K562 (cell line): ENCODE measurements at regions not wholly inside any gene's neighbourhood (a gene's known extent, or its start where the extent isn't known, plus 50 kb on each side); places are given as distances from the start of the nearest gene placed in this dataset.

Source experiments
- ATAC-seq: fragments of 200-7000 bp; cut with Tn5 transposase; 3 replicates; pipeline ENCODE4 v1.9.1; 2020; ENCODE audit warnings: moderate library complexity
- BruUV-seq: library from RNA; stranded (reverse); fragments of 400-500 nt; replicated peaks from 2 replicates; lab custom pipeline; 2021; lab: Mats Ljungman, UMichigan
- CTCF ChIA-PET: fragments of 300-600 bp; formaldehyde crosslinking; extraction: SDS; loops from one replicate; lab custom pipeline; 2021; ENCODE audit warnings: low intra/inter-chr PET ratio; lab: Yijun Ruan, JAX
- POLR2A ChIA-PET: fragments of 300-600, 350-650 bp; sonication (Branson Sonifier 250); formaldehyde crosslinking; extraction: SDS; loops from one replicate; lab custom pipeline; 2021; ENCODE audit warnings: antibody characterized with exemption, inconsistent platforms; lab: Yijun Ruan, JAX
- DNase-seq, 4 experiments: peaks; one replicate each; pipeline versions ENCODE4 v3.0.0 to v3.0.0-alpha.2; 2011 to 2018; ENCODE audit warnings: low spot score in 3 of 4, mixed read lengths in 3 of 4; ENCODE audit errors: extremely low read depth in 1 of 4
- FAIRE-seq: peaks from 2 replicates; lab custom pipeline; 2011; peaks lifted over from hg19 to GRCh38; lab: Jason Lieb, UNC
- H2AFZ ChIP-seq: 2 replicates; pipeline ENCODE4 v1.6.0; 2011; ENCODE audit warnings: low read depth, low read length, control low read depth, inconsistent platforms
- H3K27ac ChIP-seq: fragments of 200-600 bp; 3 replicates; pipeline ENCODE4 v1.8.0; 2011; ENCODE audit warnings: low read depth, mild to moderate bottlenecking, control low read depth, inconsistent platforms, low read length, moderate library complexity, mixed read lengths; ENCODE audit errors: extremely low read depth
- H3K27me3 ChIP-seq, 2 experiments: fragments of 300-600 bp in 1 of 2; 2 replicates in 1 of 2; 3 replicates in 1 of 2; pipeline versions ENCODE4 v1.6.0 to v1.8.0; 2011; ENCODE audit warnings: inconsistent platforms in 2 of 2, low read length in 2 of 2, mild to moderate bottlenecking in 1 of 2, mixed read lengths in 1 of 2, moderate library complexity in 1 of 2; ENCODE audit not compliant: control insufficient read depth in 2 of 2, insufficient read depth in 2 of 2
- H3K36me3 ChIP-seq: fragments of 300-600 bp; 3 replicates; pipeline ENCODE4 v1.8.0; 2011; ENCODE audit warnings: mild to moderate bottlenecking, low read length, inconsistent platforms; ENCODE audit not compliant: control insufficient read depth, insufficient read depth
- H3K4me1 ChIP-seq, 2 experiments: fragments of 200-600 bp in 1 of 2; replicated peaks in 1 of 2; 2 replicates in 1 of 2; 3 replicates in 1 of 2; pipeline versions ENCODE4 v1.5.1 to v1.8.0; 2011; ENCODE audit warnings: inconsistent platforms in 2 of 2, low read length in 2 of 2, mild to moderate bottlenecking in 1 of 2, mixed read lengths in 1 of 2, moderate library complexity in 1 of 2; ENCODE audit not compliant: control insufficient read depth in 2 of 2, insufficient read depth in 2 of 2
- H3K4me2 ChIP-seq: 2 replicates; pipeline ENCODE4 v1.6.1; 2011; ENCODE audit warnings: low read length, control low read depth, inconsistent platforms, mixed read lengths; ENCODE audit not compliant: insufficient read depth
- H3K4me3 ChIP-seq: fragments of 200-600 bp; sonication (generic), shearing (Covaris generic); 2 replicates; pipeline ENCODE4 v1.5.1; 2016; ENCODE audit warnings: control low read depth, inconsistent platforms
- H3K79me2 ChIP-seq: fragments of 200-600 bp; 3 replicates; pipeline ENCODE4 v1.8.0; 2011; ENCODE audit warnings: low read length, inconsistent platforms; ENCODE audit not compliant: control insufficient read depth, insufficient read depth
- H3K9ac ChIP-seq, 2 experiments: 2 replicates each; pipeline versions ENCODE4 v1.6.0 to v1.6.1; 2011; ENCODE audit warnings: low read depth in 2 of 2, low read length in 2 of 2, control low read depth in 1 of 2, inconsistent platforms in 1 of 2, mild to moderate bottlenecking in 1 of 2, mixed read lengths in 1 of 2; ENCODE audit not compliant: insufficient read depth in 1 of 2
- H3K9me1 ChIP-seq: one replicate; pipeline ENCODE4 v1.6.0; 2011; ENCODE audit warnings: inconsistent platforms, mild to moderate bottlenecking, low read length, moderate library complexity; ENCODE audit not compliant: control insufficient read depth, insufficient read depth
- H3K9me3 ChIP-seq: replicated peaks from 2 replicates; pipeline ENCODE4 v1.5.1; 2011; ENCODE audit warnings: low read depth, low read length, inconsistent platforms; ENCODE audit not compliant: control insufficient read depth, insufficient read depth
- H4K20me1 ChIP-seq: replicated peaks from 2 replicates; pipeline ENCODE4 v1.6.1; 2011; ENCODE audit warnings: low read length, inconsistent platforms, mixed read lengths; ENCODE audit not compliant: control insufficient read depth, insufficient read depth
- BRCA1 ChIP-seq, 2 experiments: fragments of 450-650 bp in 1 of 2; sonication (generic) in 1 of 2; formaldehyde crosslinking in 1 of 2; IDR thresholded peaks; 2 replicates each; pipeline versions ENCODE4 v1.5.0 to v1.6.1; 2017 to 2020; ENCODE audit warnings: mild to moderate bottlenecking in 1 of 2, missing genetic modification reagents in 1 of 2
- IRF1 ChIP-seq: sonication (generic); formaldehyde crosslinking; IDR thresholded peaks from 2 replicates; pipeline ENCODE4 v1.8.0; 2022; ENCODE audit warnings: missing genetic modification reagents, mild to moderate bottlenecking, borderline replicate concordance
- RBM34 ChIP-seq: fragments of 200-400 bp; formaldehyde crosslinking; IDR thresholded peaks from 2 replicates; pipeline ENCODE4 v1.6.1; 2018; ENCODE audit warnings: low read length, borderline replicate concordance; ENCODE audit not compliant: insufficient read depth
- ZNF197 ChIP-seq: fragments of 200-800 bp; sonication (Bioruptor generic); IDR thresholded peaks from 2 replicates; pipeline ENCODE4 v1.6.1; 2016; ENCODE audit warnings: low read depth, missing genetic modification characterization, missing compliant biosample characterization
- WGBS: fragments of 100-300 bp; shearing (Covaris generic); methylation state at CpG from one replicate; pipeline ENCODE4 v1.1.6; 2016; ENCODE audit warnings: low coverage, mixed read lengths; ENCODE audit not compliant: insufficient coverage; ENCODE audit errors: missing lambda C conversion rate; 5-methylcytosine and 5-hydroxymethylcytosine counted together
- in situ Hi-C: fragments of 300-500 bp; cut with MboI; formaldehyde crosslinking; loops from 4 replicates; pipeline ENCODE4 v1.15.0; 2018; ENCODE audit warnings: inconsistent platforms, mixed read lengths
- intact Hi-C: fragments of 100-400 bp; cut with micrococcal nuclease; formaldehyde crosslinking; loops from 2 replicates; pipeline ENCODE4 v1.14.2; 2022

- no peak overlapping the region for H3K4me2 ChIP-seq
- in situ Hi-C loops, result no loop called here
- POLR2A ChIA-PET, result no interaction called here
These were observed 1920.9 kb upstream of the PCDH20 start for GRCh38 chr13:63336549-63336948.

GRCh38 chr13:63327584-63327983, 1911.9 kb upstream of the PCDH20 start:
- BruUV-seq, result no TSS peak
- H3K4me3 ChIP-seq, result no peak overlapping the region

More at GRCh38 chr13:63336549-63336948, 1920.9 kb upstream of the PCDH20 start:
- H3K4me3 ChIP-seq, result no peak overlapping the region
- no peaks in the 10 kb centered on the region for H4K20me1 ChIP-seq
- H3K36me3 ChIP-seq, result no peaks in the 10 kb centered on the region
- no peaks in the 10 kb centered on the region for H3K79me2 ChIP-seq
- H3K4me1 ChIP-seq, result no peaks in the 10 kb centered on the region
- WGBS, result 0% methylated on average over 1 of the region's 1 CpG
- no peak for TF ChIP-seq BRCA1 (IDR thresholded peaks at IDR 0.05)
- no peak for TF ChIP-seq BRCA1 (CRISPR knock-in tag; IDR thresholded peaks at IDR 0.05)
- no peak for TF ChIP-seq ZNF197 (CRISPR knock-in tag)
- no peak for TF ChIP-seq IRF1 (CRISPR knock-in tag)
- TF ChIP-seq, all 486 proteins: peak for 0
- Histone ChIP-seq H3K9me1 (no peaks in the 10 kb centered on the region), H3K27me3 (no peaks in the 10 kb centered on the region), H3K9me3 (no peaks in the 10 kb centered on the region), H3K9ac (no peak overlapping the region), H2AFZ (no peak overlapping the region), H3K27ac (no peak overlapping the region)
- no peak for FAIRE-seq
- no peak for ATAC-seq
- intact Hi-C loops, result no loop called here
- DNase-seq, result no peak
- CTCF ChIA-PET, result no interaction called here
- BruUV-seq, result no TSS peak

More at GRCh38 chr13:63327584-63327983, 1911.9 kb upstream of the PCDH20 start:
- Histone ChIP-seq H3K27me3 (no peaks in the 10 kb centered on the region), H3K4me1 (no peaks in the 10 kb centered on the region), H2AFZ (no peak overlapping the region), H3K9me1 (no peaks in the 10 kb centered on the region), H4K20me1 (no peaks in the 10 kb centered on the region), H3K27ac (no peak overlapping the region), H3K36me3 (no peaks in the 10 kb centered on the region), H3K4me2 (no peak overlapping the region), H3K9ac (no peak overlapping the region), H3K9me3 (no peaks in the 10 kb centered on the region; the same call in 1 of the 2 replicates), H3K79me2 (no peaks in the 10 kb centered on the region)
- 0% methylated on average over 1 of the region's 1 CpG for WGBS
- ATAC-seq (no peak), DNase-seq (no peak), FAIRE-seq (no peak)
- ChIA-PET CTCF (no interaction called here), POLR2A (no interaction called here)
- intact Hi-C loops, result no loop called here
- no peak for TF ChIP-seq RBM34
- TF ChIP-seq ZNF197 (CRISPR knock-in tag), result no peak
- in situ Hi-C loops, result no loop called here
